GM23248 (cell line): ENCODE measurements at regions not wholly inside any gene's neighbourhood (a gene's known extent, or its start where the extent isn't known, plus 50 kb on each side); places are given as distances from the start of the nearest gene placed in this dataset.

Experiments used
- EZH2 ChIP-seq: fragments of 200-600 bp; sonication (generic); IDR thresholded peaks from 2 replicates; pipeline ENCODE4 v1.6.1; 2018; ENCODE audit warnings: antibody characterized with exemption, mild to moderate bottlenecking; ENCODE audit not compliant: insufficient read depth, poor library complexity, severe bottlenecking
- EZH2phosphoT487 ChIP-seq: fragments of 200-600 bp; sonication (generic); IDR thresholded peaks from 2 replicates; pipeline ENCODE4 v1.6.1; 2018; ENCODE audit warnings: antibody characterized with exemption, moderate library complexity, mild to moderate bottlenecking, low read depth; ENCODE audit not compliant: insufficient read depth

DNA sequence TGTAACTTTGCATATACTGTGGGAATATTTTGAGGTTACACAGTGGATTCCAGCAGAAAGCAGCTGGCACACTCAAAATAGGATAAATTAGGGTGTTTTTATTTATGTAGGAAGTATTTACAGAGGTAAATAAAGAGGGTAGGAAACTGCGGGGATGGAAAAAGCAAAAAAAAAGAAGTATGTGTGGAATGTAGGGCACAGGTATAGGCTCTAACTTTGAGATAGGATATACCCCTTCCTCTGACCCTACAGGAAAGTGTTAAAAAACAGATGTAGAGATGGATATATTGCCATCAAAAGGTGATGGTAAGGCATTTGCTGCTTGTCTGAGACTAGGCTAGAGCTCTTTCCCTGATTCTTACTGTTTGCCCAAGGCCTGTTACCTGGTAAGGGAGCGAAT lies 173.1 kb upstream of the ANK2 start:
- TF ChIP-seq EZH2phosphoT487 = no peak
- no peak for TF ChIP-seq EZH2
